ENCODE measurements at regions not wholly inside any gene's neighbourhood (a gene's known extent, or its start where the extent isn't known, plus 50 kb on each side); places are given as distances from the start of the nearest gene placed in this dataset.

GRCh38 chr4:138904793-138905192, 110.8 kb upstream of the NOCT start:
- TF ChIP-seq POLR2A (IDR thresholded peaks at IDR 0.05) (no peak), CTCF (IDR thresholded peaks at IDR 0.05) (no peak)
